Activated CD8-positive, alpha-beta T cell treated with anti-CD3 and anti-CD28 coated beads for 36 hours (primary cell): ENCODE measurements at regions not wholly inside any gene's neighbourhood (a gene's known extent, or its start where the extent isn't known, plus 50 kb on each side); places are given as distances from the start of the nearest gene placed in this dataset.

Experiments
- ATAC-seq: fragments of 200-7000 bp; cut with Tn5 transposase; one replicate; pipeline ENCODE4 v1.10.0; 2021; ENCODE audit warnings: mild to moderate bottlenecking, moderate library complexity
- CTCF ChIA-PET: fragments of 350-600 bp; sonication (Branson Sonifier 250); formaldehyde crosslinking; loops from one replicate; lab custom pipeline; 2021; ENCODE audit warnings: antibody characterized with exemption; lab: Charles Lee
- POLR2A ChIA-PET: fragments of 350-600 bp; sonication (Branson Sonifier 250); formaldehyde crosslinking; loops from one replicate; lab custom pipeline; 2021; ENCODE audit warnings: antibody characterized with exemption; lab: Charles Lee
- DNase-seq: peaks from one replicate; pipeline ENCODE4 v3.0.0-alpha.2; 2020
- H3K27ac Mint-ChIP-seq: one replicate; pipeline ENCODE4 v1.8.0; 2021; ENCODE audit warnings: mild to moderate bottlenecking, mixed read lengths
- H3K27me3 Mint-ChIP-seq: one replicate; pipeline ENCODE4 v1.8.0; 2021; ENCODE audit warnings: mixed read lengths
- H3K36me3 Mint-ChIP-seq: one replicate; pipeline ENCODE4 v1.8.0; 2021; ENCODE audit warnings: low read depth, mixed read lengths
- H3K4me1 Mint-ChIP-seq: one replicate; pipeline ENCODE4 v1.8.0; 2021; ENCODE audit warnings: low read depth, mixed read lengths
- H3K4me3 Mint-ChIP-seq: one replicate; pipeline ENCODE4 v1.8.0; 2021; ENCODE audit warnings: mild to moderate bottlenecking, moderate library complexity, mixed read lengths
- H3K9me3 Mint-ChIP-seq: one replicate; pipeline ENCODE4 v1.8.0; 2021; ENCODE audit warnings: mixed read lengths
- intact Hi-C: fragments of 100-400 bp; cut with micrococcal nuclease; formaldehyde crosslinking; loops from one replicate; pipeline ENCODE4 v1.10.0; 2022
- TF ChIP-seq, protein P1 (sequence below): fragments of 200-600 bp; IDR thresholded peaks from one replicate; pipeline ENCODE4 v1.8.0; 2022; ENCODE audit warnings: antibody characterized with exemption, mild to moderate bottlenecking

DNA sequence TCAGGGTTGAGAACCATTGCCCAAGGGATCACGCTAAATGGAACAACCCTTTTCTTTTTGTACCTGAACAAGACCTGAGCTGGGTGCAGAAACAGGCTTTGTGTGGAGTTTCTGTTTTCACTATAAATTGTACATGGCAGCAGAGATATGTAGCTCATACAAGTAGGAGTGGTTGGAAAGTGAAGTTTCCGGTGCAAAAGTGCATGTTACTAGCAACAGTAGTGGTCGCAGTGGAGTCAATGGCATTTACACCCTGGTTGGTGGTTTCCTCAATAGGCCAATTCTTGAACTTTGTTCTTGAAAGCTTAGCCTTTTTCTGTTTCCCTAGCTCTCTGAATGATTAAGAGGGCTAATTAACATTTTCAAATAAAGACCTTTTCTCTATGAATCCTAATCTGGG, 170.7 kb downstream of the NEBL start:
- ChIA-PET POLR2A (no interaction called here), CTCF (no interaction called here)
- H3K27ac Mint-ChIP-seq: no peak overlapping the region
- H3K36me3 Mint-ChIP-seq: no peaks in the 10 kb centered on the region
- DNase-seq (no peak), ATAC-seq (no peak)
- intact Hi-C loops: no loop called here
- TF ChIP-seq, protein P1, sequence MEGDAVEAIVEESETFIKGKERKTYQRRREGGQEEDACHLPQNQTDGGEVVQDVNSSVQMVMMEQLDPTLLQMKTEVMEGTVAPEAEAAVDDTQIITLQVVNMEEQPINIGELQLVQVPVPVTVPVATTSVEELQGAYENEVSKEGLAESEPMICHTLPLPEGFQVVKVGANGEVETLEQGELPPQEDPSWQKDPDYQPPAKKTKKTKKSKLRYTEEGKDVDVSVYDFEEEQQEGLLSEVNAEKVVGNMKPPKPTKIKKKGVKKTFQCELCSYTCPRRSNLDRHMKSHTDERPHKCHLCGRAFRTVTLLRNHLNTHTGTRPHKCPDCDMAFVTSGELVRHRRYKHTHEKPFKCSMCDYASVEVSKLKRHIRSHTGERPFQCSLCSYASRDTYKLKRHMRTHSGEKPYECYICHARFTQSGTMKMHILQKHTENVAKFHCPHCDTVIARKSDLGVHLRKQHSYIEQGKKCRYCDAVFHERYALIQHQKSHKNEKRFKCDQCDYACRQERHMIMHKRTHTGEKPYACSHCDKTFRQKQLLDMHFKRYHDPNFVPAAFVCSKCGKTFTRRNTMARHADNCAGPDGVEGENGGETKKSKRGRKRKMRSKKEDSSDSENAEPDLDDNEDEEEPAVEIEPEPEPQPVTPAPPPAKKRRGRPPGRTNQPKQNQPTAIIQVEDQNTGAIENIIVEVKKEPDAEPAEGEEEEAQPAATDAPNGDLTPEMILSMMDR: no peak
- H3K4me1 Mint-ChIP-seq: no peaks in the 10 kb centered on the region
- no peak overlapping the region for H3K4me3 Mint-ChIP-seq
- H3K9me3 Mint-ChIP-seq: peaks cover 9% of the 10 kb centered on the region
- no peaks in the 10 kb centered on the region for H3K27me3 Mint-ChIP-seq

DNA sequence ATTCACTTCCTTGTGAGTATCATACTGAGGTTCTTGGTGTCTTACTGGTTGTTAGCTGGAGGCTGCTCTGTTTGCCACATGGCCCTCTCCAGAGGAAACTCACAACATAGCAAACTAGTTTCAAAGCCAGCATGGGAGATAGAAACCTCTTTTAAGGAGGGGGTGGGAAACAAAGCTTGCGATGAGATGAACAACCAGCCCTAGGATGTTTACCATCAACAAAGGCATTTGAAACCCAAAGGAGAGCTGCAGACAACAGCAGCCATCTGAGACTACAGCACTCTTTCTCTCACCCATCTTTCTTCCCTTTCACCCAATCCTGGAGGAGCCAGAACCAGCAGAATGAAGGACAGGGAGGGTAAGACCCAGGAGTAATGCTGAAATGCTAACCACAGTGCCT, 182.1 kb downstream of the NEBL start:
- no peak overlapping the region for H3K27ac Mint-ChIP-seq
- intact Hi-C loops: no loop called here
- no peaks in the 10 kb centered on the region for H3K4me1 Mint-ChIP-seq
- H3K4me3 Mint-ChIP-seq: no peak overlapping the region
- peaks cover 8% of the 10 kb centered on the region for H3K9me3 Mint-ChIP-seq
- H3K27me3 Mint-ChIP-seq: no peaks in the 10 kb centered on the region
- TF ChIP-seq, protein P1: no peak
- H3K36me3 Mint-ChIP-seq: no peaks in the 10 kb centered on the region
- DNase-seq (no peak), ATAC-seq (no peak)
- ChIA-PET POLR2A (no interaction called here), CTCF (no interaction called here)

DNA sequence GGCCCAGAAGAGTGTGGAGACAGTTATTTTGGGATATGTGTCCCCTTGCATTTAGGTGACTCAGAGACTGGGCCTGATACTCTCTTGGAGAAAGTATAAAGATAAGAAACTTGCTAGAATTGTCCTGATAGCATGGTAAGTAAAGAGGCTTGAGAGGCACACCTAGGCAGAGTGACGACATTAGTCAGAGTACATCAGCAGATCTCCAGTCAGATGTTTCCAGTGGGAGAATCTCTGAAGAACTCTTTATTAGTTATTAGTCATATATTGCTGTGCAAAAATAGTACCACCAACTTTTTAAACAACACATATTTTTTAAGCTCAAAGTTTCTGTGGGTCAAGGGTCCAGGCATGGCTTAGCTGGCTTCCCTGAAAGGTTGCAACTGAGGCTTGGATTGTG, 182.6 kb downstream of the NEBL start:
- H3K27me3 Mint-ChIP-seq: no peaks in the 10 kb centered on the region
- H3K4me3 Mint-ChIP-seq: no peak overlapping the region
- no peak overlapping the region for H3K27ac Mint-ChIP-seq
- no peak for ATAC-seq
- TF ChIP-seq, protein P1: no peak
- H3K4me1 Mint-ChIP-seq: no peaks in the 10 kb centered on the region
- CTCF ChIA-PET: no interaction called here
- no peak for DNase-seq
- H3K36me3 Mint-ChIP-seq: no peaks in the 10 kb centered on the region
- peaks cover 8% of the 10 kb centered on the region for H3K9me3 Mint-ChIP-seq
- intact Hi-C loops: no loop called here
- POLR2A ChIA-PET: no interaction called here

DNA sequence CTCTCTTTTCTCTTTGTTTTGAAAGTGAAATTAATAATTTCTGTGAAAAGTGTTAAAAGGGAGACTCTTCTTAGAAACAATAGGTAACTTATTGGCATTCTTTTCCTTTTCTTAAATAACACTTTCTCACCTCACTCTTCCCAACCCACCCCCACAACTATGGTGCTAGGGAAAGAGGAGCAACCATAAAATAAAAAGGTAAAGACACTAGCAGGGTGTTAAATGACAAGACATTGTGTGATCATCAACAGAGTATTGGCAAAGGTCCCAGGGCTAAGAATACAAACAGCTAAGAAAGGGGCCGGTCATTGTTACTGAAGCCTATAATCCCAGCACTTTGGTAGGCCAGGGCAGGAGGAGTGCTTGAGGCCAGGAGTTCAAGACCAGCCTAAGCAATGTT, 183.7 kb downstream of the NEBL start:
- H3K4me1 Mint-ChIP-seq: no peaks in the 10 kb centered on the region
- ChIA-PET CTCF (no interaction called here), POLR2A (no interaction called here)
- ATAC-seq (no peak), DNase-seq (no peak)
- H3K9me3 Mint-ChIP-seq: peaks cover 6% of the 10 kb centered on the region
- no peak overlapping the region for H3K27ac Mint-ChIP-seq
- no peaks in the 10 kb centered on the region for H3K27me3 Mint-ChIP-seq
- no peak overlapping the region for H3K4me3 Mint-ChIP-seq
- intact Hi-C loops: no loop called here
- H3K36me3 Mint-ChIP-seq: no peaks in the 10 kb centered on the region
- TF ChIP-seq, protein P1: no peak

DNA sequence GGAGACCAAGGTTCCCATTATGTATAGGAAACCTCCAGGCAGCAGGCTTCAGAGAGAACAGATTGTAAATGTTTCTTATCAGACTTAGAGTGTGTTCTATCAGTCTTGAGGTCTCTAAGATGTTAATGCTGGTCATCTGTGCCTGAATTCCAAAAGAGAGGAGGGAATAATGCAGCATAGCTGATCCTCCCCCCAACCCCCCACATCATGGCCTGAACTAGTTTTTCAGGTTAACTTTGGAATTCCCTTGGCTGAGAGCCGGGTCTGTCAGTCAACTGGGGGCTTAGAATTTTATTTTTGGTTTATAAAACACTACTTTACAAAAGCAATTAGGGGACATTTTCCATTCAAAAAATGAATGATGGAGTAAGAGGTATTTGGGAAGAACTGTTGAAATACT, 184.3 kb downstream of the NEBL start:
- Mint-ChIP-seq H3K27me3 (no peaks in the 10 kb centered on the region), H3K9me3 (peaks cover 7% of the 10 kb centered on the region), H3K4me1 (no peaks in the 10 kb centered on the region), H3K4me3 (no peak overlapping the region), H3K27ac (no peak overlapping the region), H3K36me3 (no peaks in the 10 kb centered on the region)
- no peak for ATAC-seq
- TF ChIP-seq, protein P1: no peak
- ChIA-PET POLR2A (no interaction called here), CTCF (no interaction called here)
- intact Hi-C loops: no loop called here
- DNase-seq: no peak
